ENCODE measurements at regions not wholly inside any gene's neighbourhood (a gene's known extent, or its start where the extent isn't known, plus 50 kb on each side); places are given as distances from the start of the nearest gene placed in this dataset.

- no TSS peak for BruUV-seq (replicated peaks)
- H3F3A ChIP-seq (ENCODE audit: low read length, unreplicated experiment) = no peaks in the 10 kb centered on the region
- no peak overlapping the region for H2AFZ ChIP-seq (ENCODE audit: low read length)
- intact Hi-C loops (cut with micrococcal nuclease) = no loop called here
- no peaks in the 10 kb centered on the region for H3K27me3 ChIP-seq (ENCODE audit: low read length)
- H3K9me2 ChIP-seq (replicated peaks; ENCODE audit: low read length) = no peaks in the 10 kb centered on the region
- no peak overlapping the region for H3K27ac ChIP-seq (ENCODE audit: low read length)
- no peak overlapping the region for H3K9ac ChIP-seq (ENCODE audit: low read length)
- H3K4me3 ChIP-seq (ENCODE audit: low read length) = no peak overlapping the region
- CTCF ChIA-PET = no interaction called here
- ATAC-seq (no peak), DNase-seq (no peak)
- TF ChIP-seq EZH2phosphoT487 (IDR thresholded peaks at IDR 0.05; ENCODE audit: borderline replicate concordance, low read length) = no peak
- TF ChIP-seq, protein P1, sequence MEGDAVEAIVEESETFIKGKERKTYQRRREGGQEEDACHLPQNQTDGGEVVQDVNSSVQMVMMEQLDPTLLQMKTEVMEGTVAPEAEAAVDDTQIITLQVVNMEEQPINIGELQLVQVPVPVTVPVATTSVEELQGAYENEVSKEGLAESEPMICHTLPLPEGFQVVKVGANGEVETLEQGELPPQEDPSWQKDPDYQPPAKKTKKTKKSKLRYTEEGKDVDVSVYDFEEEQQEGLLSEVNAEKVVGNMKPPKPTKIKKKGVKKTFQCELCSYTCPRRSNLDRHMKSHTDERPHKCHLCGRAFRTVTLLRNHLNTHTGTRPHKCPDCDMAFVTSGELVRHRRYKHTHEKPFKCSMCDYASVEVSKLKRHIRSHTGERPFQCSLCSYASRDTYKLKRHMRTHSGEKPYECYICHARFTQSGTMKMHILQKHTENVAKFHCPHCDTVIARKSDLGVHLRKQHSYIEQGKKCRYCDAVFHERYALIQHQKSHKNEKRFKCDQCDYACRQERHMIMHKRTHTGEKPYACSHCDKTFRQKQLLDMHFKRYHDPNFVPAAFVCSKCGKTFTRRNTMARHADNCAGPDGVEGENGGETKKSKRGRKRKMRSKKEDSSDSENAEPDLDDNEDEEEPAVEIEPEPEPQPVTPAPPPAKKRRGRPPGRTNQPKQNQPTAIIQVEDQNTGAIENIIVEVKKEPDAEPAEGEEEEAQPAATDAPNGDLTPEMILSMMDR (conservative IDR thresholded peaks at IDR 0.05; ENCODE audit: low read depth, low read length) = no peak
- no peak for TF ChIP-seq EZH2 (IDR thresholded peaks at IDR 0.05; ENCODE audit: low read length, unreplicated experiment)
- H3K4me2 ChIP-seq (ENCODE audit: low read length) = no peak overlapping the region
- POLR2A ChIA-PET (ENCODE audit: unreplicated experiment) = no interaction called here
- no peaks in the 10 kb centered on the region for H3K4me1 ChIP-seq (ENCODE audit: insufficient read depth, low read length)
- H3K79me2 ChIP-seq (ENCODE audit: low read length) = no peaks in the 10 kb centered on the region
- H4K20me1 ChIP-seq (ENCODE audit: low read length) = no peaks in the 10 kb centered on the region
- no peaks in the 10 kb centered on the region for H3K36me3 ChIP-seq (ENCODE audit: low read depth, low read length)
- 0 out of 2 replicates have a peak, but pooled peaks cover 6% of the 10 kb centered on the region for H3K9me3 ChIP-seq (ENCODE audit: low read length)
Measured at GRCh38 chr7:68640103-68640502, 958.2 kb upstream of the AUTS2 start.

GRCh38 chr7:68642727-68643126 is 955.5 kb upstream of the AUTS2 start:
- H3K4me3 ChIP-seq (ENCODE audit: low read length) = no peak overlapping the region
- H3K36me3 ChIP-seq (ENCODE audit: low read depth, low read length) = no peaks in the 10 kb centered on the region
- H3K27me3 ChIP-seq (ENCODE audit: low read length) = no peaks in the 10 kb centered on the region
- DNase-seq = no peak
- H3K4me2 ChIP-seq (ENCODE audit: low read length) = no peak overlapping the region
- no peaks in the 10 kb centered on the region for H4K20me1 ChIP-seq (ENCODE audit: low read length)
- intact Hi-C loops (cut with micrococcal nuclease) = no loop called here
- H3F3A ChIP-seq (ENCODE audit: low read length, unreplicated experiment) = no peaks in the 10 kb centered on the region
- no peaks in the 10 kb centered on the region for H3K9me2 ChIP-seq (replicated peaks; ENCODE audit: low read length)
- no TSS peak for BruUV-seq (replicated peaks)
- no peak for ATAC-seq
- H3K79me2 ChIP-seq (ENCODE audit: low read length) = no peaks in the 10 kb centered on the region
- H3K4me1 ChIP-seq (ENCODE audit: insufficient read depth, low read length) = no peaks in the 10 kb centered on the region
- TF ChIP-seq EZH2phosphoT487 (IDR thresholded peaks at IDR 0.05; ENCODE audit: borderline replicate concordance, low read length) (no peak), EZH2 (IDR thresholded peaks at IDR 0.05; ENCODE audit: low read length, unreplicated experiment) (no peak)
- TF ChIP-seq, protein P1 (conservative IDR thresholded peaks at IDR 0.05; ENCODE audit: low read depth, low read length) = no peak
- ChIA-PET CTCF (no interaction called here), POLR2A (ENCODE audit: unreplicated experiment) (no interaction called here)
- H2AFZ ChIP-seq (ENCODE audit: low read length) = no peak overlapping the region
- H3K9me3 ChIP-seq (ENCODE audit: low read length) = peaks cover 9% of the 10 kb centered on the region; the same call in 1 of the 2 replicates
- no peak overlapping the region for H3K9ac ChIP-seq (ENCODE audit: low read length)
- no peak overlapping the region for H3K27ac ChIP-seq (ENCODE audit: low read length)

DNA sequence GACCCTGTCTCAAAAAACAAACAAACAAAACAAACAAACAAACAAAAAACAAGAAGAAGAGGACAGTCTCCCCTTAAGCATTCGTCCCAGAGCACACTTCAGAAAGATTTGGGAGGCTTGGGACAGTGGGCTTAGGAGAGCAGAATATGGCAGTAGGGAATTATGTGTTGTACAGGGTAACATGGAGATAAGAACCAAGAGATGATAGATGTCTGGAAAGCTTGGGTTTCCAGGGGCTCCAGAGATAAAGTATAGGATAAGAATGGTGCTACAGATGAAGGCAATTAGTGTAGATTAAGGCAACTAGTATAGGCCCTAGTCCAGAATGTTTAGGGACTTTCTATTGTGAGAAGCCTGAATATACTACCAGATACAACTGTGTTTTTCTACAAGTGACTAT is 934.9 kb upstream of the AUTS2 start:
- no peak overlapping the region for H2AFZ ChIP-seq (ENCODE audit: low read length)
- DNase-seq = no peak
- no peaks in the 10 kb centered on the region for H3F3A ChIP-seq (ENCODE audit: low read length, unreplicated experiment)
- ChIA-PET CTCF (no interaction called here), POLR2A (ENCODE audit: unreplicated experiment) (no interaction called here)
- no peaks in the 10 kb centered on the region for H3K9me2 ChIP-seq (replicated peaks; ENCODE audit: low read length)
- intact Hi-C loops (cut with micrococcal nuclease) = no loop called here
- no peak overlapping the region for H3K9ac ChIP-seq (ENCODE audit: low read length)
- H4K20me1 ChIP-seq (ENCODE audit: low read length) = no peaks in the 10 kb centered on the region
- H3K9me3 ChIP-seq (ENCODE audit: low read length) = no peaks in the 10 kb centered on the region
- H3K4me1 ChIP-seq (ENCODE audit: insufficient read depth, low read length) = no peaks in the 10 kb centered on the region
- TF ChIP-seq, protein P1 (conservative IDR thresholded peaks at IDR 0.05; ENCODE audit: low read depth, low read length) = no peak
- TF ChIP-seq EZH2 (IDR thresholded peaks at IDR 0.05; ENCODE audit: low read length, unreplicated experiment) = no peak
- no peak for TF ChIP-seq EZH2phosphoT487 (IDR thresholded peaks at IDR 0.05; ENCODE audit: borderline replicate concordance, low read length)
- no peak overlapping the region for H3K27ac ChIP-seq (ENCODE audit: low read length)
- BruUV-seq (replicated peaks) = no TSS peak
- H3K4me3 ChIP-seq (ENCODE audit: low read length) = no peak overlapping the region
- H3K27me3 ChIP-seq (ENCODE audit: low read length) = no peaks in the 10 kb centered on the region
- H3K36me3 ChIP-seq (ENCODE audit: low read depth, low read length) = no peaks in the 10 kb centered on the region
- no peaks in the 10 kb centered on the region for H3K79me2 ChIP-seq (ENCODE audit: low read length)
- no peak overlapping the region for H3K4me2 ChIP-seq (ENCODE audit: low read length)
- no peak for ATAC-seq
